GM12892 (cell line): ENCODE measurements at regions not wholly inside any gene's neighbourhood (a gene's known extent, or its start where the extent isn't known, plus 50 kb on each side); places are given as distances from the start of the nearest gene placed in this dataset.

Source experiments
- POLR2A ChIP-seq: IDR thresholded peaks from 2 replicates; pipeline ENCODE4 v1.6.1; 2011; ENCODE audit warnings: low read depth, low read length, control low read depth
- POLR2AphosphoS5 ChIP-seq: IDR thresholded peaks from 2 replicates; pipeline ENCODE4 v1.6.1; 2011; ENCODE audit warnings: low read depth, low read length, control low read depth
- TAF1 ChIP-seq: IDR thresholded peaks from 2 replicates; pipeline ENCODE4 v1.6.1; 2011; ENCODE audit warnings: low read depth, mild to moderate bottlenecking, control low read depth, low read length, borderline replicate concordance

DNA sequence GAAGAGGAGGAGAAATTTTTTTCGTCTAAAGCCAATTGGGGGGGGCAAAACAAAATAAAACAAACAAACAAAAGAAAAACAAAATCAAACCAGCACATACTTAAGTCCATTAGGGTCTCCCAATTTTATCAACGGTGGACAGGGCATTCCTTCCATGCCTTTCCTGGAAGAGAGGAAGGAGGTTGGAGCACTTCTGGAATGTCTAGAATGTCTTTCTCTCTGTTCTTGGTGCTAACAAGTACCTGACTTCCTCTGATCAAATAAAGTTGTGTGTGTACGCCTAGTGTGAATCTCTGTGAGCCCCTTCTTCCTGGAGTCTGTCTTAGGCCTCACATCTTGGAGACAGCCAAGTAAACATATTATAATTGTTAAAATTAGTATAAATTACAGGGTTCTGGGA, 399.0 kb upstream of the LRRTM1 start:
- TF ChIP-seq POLR2AphosphoS5 = no peak
- no peak for TF ChIP-seq TAF1
- no peak for TF ChIP-seq POLR2A
